ENCODE measurements at regions not wholly inside any gene's neighbourhood (a gene's known extent, or its start where the extent isn't known, plus 50 kb on each side); places are given as distances from the start of the nearest gene placed in this dataset.

DNA sequence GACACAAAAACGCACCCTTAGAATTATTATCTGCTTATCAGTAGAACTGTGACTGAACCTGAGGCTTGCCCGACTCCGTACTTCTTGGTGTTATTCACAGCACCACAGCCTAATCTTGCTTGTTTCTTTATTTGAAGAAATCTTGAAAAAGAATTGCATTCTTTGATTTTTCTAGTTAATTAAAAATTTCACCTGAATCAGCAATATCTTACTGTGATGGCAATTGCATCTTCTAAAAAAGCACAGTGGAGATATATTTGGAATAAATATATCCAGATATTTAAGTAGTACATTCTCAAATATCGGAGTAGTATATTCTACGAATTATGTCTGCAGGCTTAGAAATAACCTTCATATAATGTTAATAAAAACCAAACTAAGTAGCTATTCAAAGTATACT is 90.1 kb upstream of the LYSMD4 start:
- H3K4me2 ChIP-seq (ENCODE audit: low read depth, low read length), result no peak overlapping the region
- ATAC-seq (no peak), FAIRE-seq (no peak), DNase-seq (ENCODE audit: low spot score) (no peak)
- H2AFZ ChIP-seq (ENCODE audit: low read length), result no peak overlapping the region
- H4K20me1 ChIP-seq (ENCODE audit: insufficient read depth, low read length), result no peaks in the 10 kb centered on the region
- no peak overlapping the region for H3K9ac ChIP-seq (ENCODE audit: insufficient read depth, low read depth, low read length)
- H3K36me3 ChIP-seq (replicated peaks in 1 of 2; ENCODE audit: control insufficient read depth in 1 of 2, insufficient read depth in 2 of 2, low read length in 2 of 2), result peaks cover 0 to 1% of the 10 kb centered on the region in 2 experiments; a peak in 2 of 5 replicates
- no peak overlapping the region for H3K4me3 ChIP-seq (replicated peaks in 1 of 3; ENCODE audit: insufficient read depth in 1 of 3, low read depth in 2 of 3, low read length in 3 of 3)
- no peaks in the 10 kb centered on the region for H3K9me3 ChIP-seq (ENCODE audit: low read length)
- intact Hi-C loops (cut with micrococcal nuclease; ENCODE audit: unreplicated experiment), result no loop called here
- TF ChIP-seq MAFF (IDR thresholded peaks at IDR 0.05; ENCODE audit: low read depth, low read length) (peak; percentile 74; the same call in 1 of the 2 replicates), MAFK (conservative IDR thresholded peaks at IDR 0.05 in 1 of 2, IDR thresholded peaks at IDR 0.05 in 1 of 2; ENCODE audit: low read length in 2 of 2) (peak; percentile 50 to 83; a peak in 3 of 4 replicates), SMAD3 (CRISPR knock-in tag; IDR thresholded peaks at IDR 0.05) (no peak)
- ChIA-PET POLR2A (no interaction called here), CTCF (ENCODE audit: low intra/inter-chr PET ratio, low total read pairs) (no interaction called here)
- in situ Hi-C loops (cut with HindIII; ENCODE audit: extremely low pct_ligation_motif_present, low pct_unique_long_range_greater_than_20kb), result no loop called here
- no peaks in the 10 kb centered on the region for H3K4me1 ChIP-seq (ENCODE audit: insufficient read depth, low read length)
- WGBS (ENCODE audit: low lambda C conversion rate), result 90% methylated on average over 5 of the region's 5 CpGs
- H3K27ac ChIP-seq (ENCODE audit: extremely low read length, insufficient read depth, low read length), result no peak overlapping the region
- no peaks in the 10 kb centered on the region for H3K79me2 ChIP-seq (ENCODE audit: insufficient read depth, low read length)
- BruUV-seq (replicated peaks), result no TSS peak
- H3K27me3 ChIP-seq (ENCODE audit: control insufficient read depth in 1 of 2, insufficient read depth in 2 of 2, low read length in 2 of 2), result no peaks in the 10 kb centered on the region

DNA sequence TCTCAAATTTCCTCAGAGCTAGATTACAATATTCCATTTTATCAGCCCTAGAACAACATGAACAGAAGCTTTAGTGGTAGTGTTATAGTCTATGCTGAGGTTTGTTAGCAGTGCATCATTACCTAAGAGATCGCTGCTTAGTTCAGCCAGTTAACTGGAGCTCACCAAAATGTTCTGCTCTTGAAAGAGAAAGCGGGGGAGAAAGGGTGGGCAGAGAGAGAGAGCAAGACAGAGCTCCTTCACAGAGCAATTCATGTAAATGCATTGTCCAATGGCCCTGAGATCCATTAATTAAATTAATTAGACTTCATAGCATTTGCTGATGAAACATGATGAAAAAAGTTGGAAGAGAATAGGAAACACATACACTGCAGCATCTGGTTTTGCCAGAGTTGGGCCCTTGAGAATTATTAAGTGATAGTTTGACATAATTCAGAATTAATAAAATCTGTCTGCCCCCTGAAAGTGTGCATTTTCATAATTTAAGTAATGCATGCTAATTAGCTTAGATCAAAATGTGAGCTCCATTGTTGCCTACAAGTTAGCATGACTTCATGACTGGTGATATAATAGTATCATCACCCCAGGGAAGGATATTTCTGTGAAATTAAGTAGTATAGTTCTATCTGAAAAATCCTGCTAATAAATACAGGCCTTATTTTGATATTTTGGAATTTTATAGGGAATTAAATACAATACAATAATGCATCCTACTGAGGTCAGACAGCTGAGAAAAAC is 86.9 kb upstream of the LYSMD4 start:
- TF ChIP-seq ZNF121 (CRISPR knock-in tag; IDR thresholded peaks at IDR 0.05) (no peak), ZNF263 (CRISPR knock-in tag; IDR thresholded peaks at IDR 0.05) (no peak), KDM1A (CRISPR knock-in tag; IDR thresholded peaks at IDR 0.05) (no peak)
- no TSS peak for BruUV-seq (replicated peaks)
- H3K9me3 ChIP-seq (ENCODE audit: low read length), result no peaks in the 10 kb centered on the region
- 92% methylated on average over 2 of the region's 2 CpGs for WGBS (ENCODE audit: low lambda C conversion rate)
- CTCF ChIA-PET (ENCODE audit: low intra/inter-chr PET ratio, low total read pairs), result no interaction called here
- no peaks in the 10 kb centered on the region for H4K20me1 ChIP-seq (ENCODE audit: insufficient read depth, low read length)
- H3K36me3 ChIP-seq (replicated peaks in 1 of 2; ENCODE audit: control insufficient read depth in 1 of 2, insufficient read depth in 2 of 2, low read length in 2 of 2), result peaks cover 0 to 7% of the 10 kb centered on the region in 2 experiments; a peak in 3 of 5 replicates
- intact Hi-C loops (cut with micrococcal nuclease; ENCODE audit: unreplicated experiment) (no loop called here), in situ Hi-C loops (cut with HindIII; ENCODE audit: extremely low pct_ligation_motif_present, low pct_unique_long_range_greater_than_20kb) (no loop called here)
- H3K4me1 ChIP-seq (ENCODE audit: insufficient read depth, low read length), result no peaks in the 10 kb centered on the region
- no peak overlapping the region for H3K4me2 ChIP-seq (ENCODE audit: low read depth, low read length)
- FAIRE-seq, result no peak
- no peak overlapping the region for H3K4me3 ChIP-seq (replicated peaks in 1 of 3; ENCODE audit: insufficient read depth in 1 of 3, low read depth in 2 of 3, low read length in 3 of 3)
- H3K79me2 ChIP-seq (ENCODE audit: insufficient read depth, low read length), result no peaks in the 10 kb centered on the region
- no peak overlapping the region for H2AFZ ChIP-seq (ENCODE audit: low read length)
- no peak for DNase-seq (ENCODE audit: low spot score)
- H3K27ac ChIP-seq (ENCODE audit: extremely low read length, insufficient read depth, low read length), result no peak overlapping the region
- ATAC-seq, result no peak
- H3K27me3 ChIP-seq (ENCODE audit: control insufficient read depth in 1 of 2, insufficient read depth in 2 of 2, low read length in 2 of 2), result no peaks in the 10 kb centered on the region
- H3K9ac ChIP-seq (ENCODE audit: insufficient read depth, low read depth, low read length), result no peak overlapping the region
- POLR2A ChIA-PET, result no interaction called here

Data from HepG2 (cell line).